Endodermal cell (in vitro differentiated cells): ENCODE measurements at regions not wholly inside any gene's neighbourhood (a gene's known extent, or its start where the extent isn't known, plus 50 kb on each side); places are given as distances from the start of the nearest gene placed in this dataset.

Experiments used
- DNase-seq: peaks from one replicate; pipeline ENCODE4 v3.0.0-alpha.2; 2017
- H3K27ac ChIP-seq: 2 replicates; pipeline ENCODE4 v1.5.1; 2013; ENCODE audit warnings: mild to moderate bottlenecking, low read depth, low read length, moderate library complexity
- H3K27me3 ChIP-seq: 2 replicates; pipeline ENCODE4 v1.6.1; 2013; ENCODE audit warnings: mild to moderate bottlenecking, low read length, moderate library complexity; ENCODE audit not compliant: insufficient read depth, control insufficient read depth, poor library complexity, severe bottlenecking
- H3K36me3 ChIP-seq: 2 replicates; pipeline ENCODE4 v1.7.0; 2013; ENCODE audit warnings: mild to moderate bottlenecking, low read length, moderate library complexity; ENCODE audit not compliant: control insufficient read depth, insufficient read depth
- H3K4me1 ChIP-seq: one replicate; pipeline ENCODE4 v1.7.0; 2013; ENCODE audit warnings: low read length; ENCODE audit not compliant: control insufficient read depth, insufficient read depth
- H3K4me3 ChIP-seq: 2 replicates; pipeline ENCODE4 v1.5.1; 2013; ENCODE audit warnings: mild to moderate bottlenecking, low read length, moderate library complexity
- H3K9ac ChIP-seq: 2 replicates; pipeline ENCODE4 v1.6.1; 2013; ENCODE audit warnings: mild to moderate bottlenecking, low read length, moderate library complexity; ENCODE audit not compliant: poor library complexity, severe bottlenecking; ENCODE audit errors: extremely low read depth
- H3K9me3 ChIP-seq: 2 replicates; pipeline ENCODE4 v1.6.1; 2013; ENCODE audit warnings: mild to moderate bottlenecking, low read length, moderate library complexity; ENCODE audit not compliant: control insufficient read depth
- H3K27ac Mint-ChIP-seq: 2 replicates; pipeline ENCODE4 v1.8.0; 2020; ENCODE audit warnings: mixed read lengths
- H3K27me3 Mint-ChIP-seq: 2 replicates; pipeline ENCODE4 v1.8.0; 2021; ENCODE audit warnings: mild to moderate bottlenecking, mixed read lengths; ENCODE audit not compliant: insufficient read depth
- H3K36me3 Mint-ChIP-seq: 2 replicates; pipeline ENCODE4 v1.8.0; 2020; ENCODE audit warnings: low read depth, mixed read lengths
- H3K4me1 Mint-ChIP-seq: 2 replicates; pipeline ENCODE4 v1.8.0; 2020; ENCODE audit warnings: mixed read lengths
- H3K4me3 Mint-ChIP-seq: 2 replicates; pipeline ENCODE4 v1.8.0; 2020; ENCODE audit warnings: mild to moderate bottlenecking, moderate library complexity, mixed read lengths
- H3K9me3 Mint-ChIP-seq: 2 replicates; pipeline ENCODE4 v1.8.0; 2020; ENCODE audit warnings: mild to moderate bottlenecking, mixed read lengths
- WGBS, 2 experiments: methylation state at CpG; one replicate each; pipeline versions ENCODE4 v1.1.5 to v1.1.7; 2013; ENCODE audit warnings: missing lambda C conversion rate in 2 of 2, mixed read lengths in 1 of 2; ENCODE audit not compliant: insufficient coverage in 1 of 2, insufficient read length in 1 of 2; 5-methylcytosine and 5-hydroxymethylcytosine counted together
- TF ChIP-seq, protein P1 (sequence below): fragments of 200-600 bp; sonication (generic); conservative IDR thresholded peaks from 2 replicates; pipeline ENCODE4 v1.5.0; 2021; ENCODE audit warnings: antibody characterized with exemption, mild to moderate bottlenecking

DNA sequence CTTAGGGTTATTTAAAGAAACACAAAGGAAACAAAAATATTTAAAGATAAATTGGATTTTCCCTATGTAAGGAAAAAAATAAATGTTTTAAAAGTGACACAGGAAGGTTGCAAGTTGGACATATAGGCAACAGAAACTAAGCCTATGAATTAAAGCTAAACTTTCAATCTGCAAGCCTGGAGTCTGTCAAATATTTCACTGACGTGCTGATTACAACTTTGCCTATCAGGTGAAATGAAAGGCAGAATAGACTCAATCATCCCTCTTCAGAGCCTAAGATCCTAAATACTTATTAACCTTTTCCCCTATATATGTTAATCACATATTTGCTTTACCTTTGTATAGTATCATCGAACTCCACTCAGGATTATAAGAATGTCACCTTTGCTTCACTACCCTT lies 1068.0 kb upstream of the ALCAM start:
- Mint-ChIP-seq H3K36me3 (no peaks in the 10 kb centered on the region), H3K27ac (no peak overlapping the region), H3K4me3 (no peak overlapping the region), H3K9me3 (no peaks in the 10 kb centered on the region), H3K27me3 (no peaks in the 10 kb centered on the region), H3K4me1 (no peaks in the 10 kb centered on the region)
- Histone ChIP-seq H3K36me3 (no peaks in the 10 kb centered on the region), H3K9me3 (no peaks in the 10 kb centered on the region), H3K9ac (no peak overlapping the region), H3K27me3 (no peaks in the 10 kb centered on the region), H3K27ac (no peak overlapping the region), H3K4me3 (no peak overlapping the region), H3K4me1 (no peaks in the 10 kb centered on the region)
- WGBS, 2 experiments = 45 to 80% methylated on average over 1 to 2 of the region's 2 CpGs
- TF ChIP-seq, protein P1, sequence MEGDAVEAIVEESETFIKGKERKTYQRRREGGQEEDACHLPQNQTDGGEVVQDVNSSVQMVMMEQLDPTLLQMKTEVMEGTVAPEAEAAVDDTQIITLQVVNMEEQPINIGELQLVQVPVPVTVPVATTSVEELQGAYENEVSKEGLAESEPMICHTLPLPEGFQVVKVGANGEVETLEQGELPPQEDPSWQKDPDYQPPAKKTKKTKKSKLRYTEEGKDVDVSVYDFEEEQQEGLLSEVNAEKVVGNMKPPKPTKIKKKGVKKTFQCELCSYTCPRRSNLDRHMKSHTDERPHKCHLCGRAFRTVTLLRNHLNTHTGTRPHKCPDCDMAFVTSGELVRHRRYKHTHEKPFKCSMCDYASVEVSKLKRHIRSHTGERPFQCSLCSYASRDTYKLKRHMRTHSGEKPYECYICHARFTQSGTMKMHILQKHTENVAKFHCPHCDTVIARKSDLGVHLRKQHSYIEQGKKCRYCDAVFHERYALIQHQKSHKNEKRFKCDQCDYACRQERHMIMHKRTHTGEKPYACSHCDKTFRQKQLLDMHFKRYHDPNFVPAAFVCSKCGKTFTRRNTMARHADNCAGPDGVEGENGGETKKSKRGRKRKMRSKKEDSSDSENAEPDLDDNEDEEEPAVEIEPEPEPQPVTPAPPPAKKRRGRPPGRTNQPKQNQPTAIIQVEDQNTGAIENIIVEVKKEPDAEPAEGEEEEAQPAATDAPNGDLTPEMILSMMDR = no peak
- DNase-seq = no peak

DNA sequence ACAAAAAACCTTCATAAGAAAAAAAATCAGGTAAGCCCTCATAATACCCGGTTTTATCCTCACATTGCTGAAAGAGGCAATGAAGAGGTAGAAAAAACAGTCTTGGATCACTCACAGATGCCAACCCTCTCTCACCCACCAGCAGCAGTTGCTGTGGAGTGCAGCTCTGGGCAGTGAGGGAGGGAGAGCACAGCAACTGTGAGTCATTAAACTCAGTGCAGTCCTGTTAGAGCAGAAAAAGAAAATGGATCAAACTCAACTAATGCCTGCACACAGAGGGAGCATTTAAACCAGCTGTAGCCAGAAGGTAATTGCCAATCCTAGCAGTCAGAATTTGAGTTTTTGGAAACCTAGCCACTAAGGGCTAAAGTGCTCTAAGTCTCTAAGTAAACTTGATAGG lies 1050.6 kb upstream of the ALCAM start:
- TF ChIP-seq, protein P1 = no peak
- H3K4me1 ChIP-seq = no peaks in the 10 kb centered on the region
- no peak overlapping the region for H3K4me3 ChIP-seq
- no peak overlapping the region for H3K27ac ChIP-seq
- Mint-ChIP-seq H3K27me3 (no peaks in the 10 kb centered on the region), H3K36me3 (no peaks in the 10 kb centered on the region), H3K4me3 (no peak overlapping the region), H3K4me1 (no peaks in the 10 kb centered on the region), H3K27ac (no peak overlapping the region), H3K9me3 (peaks cover 14% of the 10 kb centered on the region)
- 100% methylated on average over 1 of the region's 1 CpG; no CpG with 5 or more reads in 1 of the 2 experiments for WGBS, 2 experiments
- H3K9me3 ChIP-seq = peaks cover 21% of the 10 kb centered on the region
- DNase-seq = no peak
- H3K9ac ChIP-seq = no peak overlapping the region
- H3K36me3 ChIP-seq = no peaks in the 10 kb centered on the region
- H3K27me3 ChIP-seq = no peaks in the 10 kb centered on the region

DNA sequence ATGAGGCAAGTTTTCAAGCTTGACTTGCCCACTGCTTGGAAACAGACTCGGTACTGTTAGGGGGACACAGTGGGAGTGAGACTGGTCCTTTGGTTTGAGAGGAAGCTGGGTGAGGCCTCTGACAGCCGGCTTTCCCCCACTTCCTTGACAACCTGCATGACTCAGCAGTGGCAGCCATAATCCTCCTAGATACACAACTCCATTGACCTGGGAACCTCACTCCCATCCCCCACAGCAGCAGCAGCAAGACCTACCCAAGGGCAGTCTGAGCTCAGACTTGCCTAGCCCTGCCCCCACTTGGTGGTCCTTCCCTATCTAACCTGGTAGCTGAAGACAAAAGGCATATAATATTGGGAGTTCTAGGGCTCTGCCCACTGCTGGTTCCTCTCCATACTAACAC lies 1043.5 kb upstream of the ALCAM start:
- no peaks in the 10 kb centered on the region for H3K27me3 ChIP-seq
- 60% methylated on average over 2 of the region's 2 CpGs; no CpG with 5 or more reads in 1 of the 2 experiments for WGBS, 2 experiments
- Mint-ChIP-seq H3K36me3 (peaks cover 15% of the 10 kb centered on the region), H3K9me3 (peaks cover 58% of the 10 kb centered on the region), H3K27me3 (no peaks in the 10 kb centered on the region), H3K4me1 (peaks cover 11% of the 10 kb centered on the region), H3K27ac (peak overlapping the region; percentile 86), H3K4me3 (no peak overlapping the region)
- peaks cover 3% of the 10 kb centered on the region for H3K4me1 ChIP-seq
- peak overlapping the region; percentile 27 for H3K9ac ChIP-seq
- H3K36me3 ChIP-seq = no peaks in the 10 kb centered on the region
- peak; percentile 80 for DNase-seq
- peaks cover 75% of the 10 kb centered on the region for H3K9me3 ChIP-seq
- H3K27ac ChIP-seq = no peak overlapping the region
- H3K4me3 ChIP-seq = peak overlapping the region; percentile 64
- TF ChIP-seq, protein P1 = no peak
